ENCODE measurements at regions not wholly inside any gene's neighbourhood (a gene's known extent, or its start where the extent isn't known, plus 50 kb on each side); places are given as distances from the start of the nearest gene placed in this dataset.
"Not testable (repeated sequence)": the region's sequence is repeated elsewhere in the genome, so short reads cannot be mapped to it uniquely, and the experiment has no call there.

- TF ChIP-seq RAD21 (IDR thresholded peaks at IDR 0.05; ENCODE audit: low read length) (no peak), SIN3A (IDR thresholded peaks at IDR 0.05; ENCODE audit: borderline replicate concordance, low read depth, low read length) (no peak), SMC3 (IDR thresholded peaks at IDR 0.05; ENCODE audit: low read depth, low read length) (no peak)
These were observed 265.7 kb downstream of the PCDH17 start (continued) for GRCh38 chr13:57897225-57897624.

GRCh38 chr13:57899096-57899495 lies 267.6 kb downstream of the PCDH17 start:
- H3K27ac ChIP-seq (ENCODE audit: low read depth in 2 of 2, low read length in 1 of 2), result no peak overlapping the region
- H3K9ac ChIP-seq, result no peak overlapping the region
- no peak overlapping the region for H3K4me3 ChIP-seq (ENCODE audit: low read depth in 2 of 2, low read length in 1 of 2)
- no peaks in the 10 kb centered on the region for H3F3A ChIP-seq (replicated peaks; ENCODE audit: insufficient read depth)
- CTCF ChIA-PET, result no interaction called here
- no peaks in the 10 kb centered on the region for H3K36me3 ChIP-seq (replicated peaks in 1 of 2; ENCODE audit: control insufficient read depth in 1 of 2, insufficient read depth in 2 of 2, low read length in 1 of 2)
- H3K79me2 ChIP-seq (ENCODE audit: insufficient read depth), result no peaks in the 10 kb centered on the region
- no peaks in the 10 kb centered on the region for H3K27me3 ChIP-seq (ENCODE audit: insufficient read depth)
- DNase-seq, result no peak
- no peaks in the 10 kb centered on the region for H4K20me1 ChIP-seq (ENCODE audit: insufficient read depth)
- no peak overlapping the region for H3K4me2 ChIP-seq
- H3K4me1 ChIP-seq (ENCODE audit: control insufficient read depth in 1 of 2, insufficient read depth in 2 of 2, low read depth in 1 of 2, low read length in 1 of 2), result no peaks in the 10 kb centered on the region
- no peaks in the 10 kb centered on the region for H3K9me3 ChIP-seq
- TF ChIP-seq RCOR1 (IDR thresholded peaks at IDR 0.05; ENCODE audit: low read length) (no peak), USF2 (IDR thresholded peaks at IDR 0.05; ENCODE audit: borderline replicate concordance, low read depth, low read length) (no peak), FOXM1 (IDR thresholded peaks at IDR 0.05; ENCODE audit: low read depth) (no peak)
- H2AFZ ChIP-seq (ENCODE audit: low read depth), result no peak overlapping the region
- WGBS (ENCODE audit: low lambda C conversion rate), result 32% methylated on average over 4 of the region's 4 CpGs
- H3K9me2 ChIP-seq, result no peaks in the 10 kb centered on the region
- POLR2A ChIA-PET, result no interaction called here

- H2AFZ ChIP-seq (ENCODE audit: low read depth); H3K27ac ChIP-seq (ENCODE audit: low read depth in 2 of 2, low read length in 1 of 2); H3K79me2 ChIP-seq (ENCODE audit: insufficient read depth); DNase-seq; H3K9ac ChIP-seq; H3K36me3 ChIP-seq (replicated peaks in 1 of 2; ENCODE audit: control insufficient read depth in 1 of 2, insufficient read depth in 2 of 2, low read length in 1 of 2); CTCF ChIA-PET; H3K27me3 ChIP-seq (ENCODE audit: insufficient read depth); POLR2A ChIA-PET; H3K4me3 ChIP-seq (ENCODE audit: low read depth in 2 of 2, low read length in 1 of 2); H4K20me1 ChIP-seq (ENCODE audit: insufficient read depth); H3K4me2 ChIP-seq; H3F3A ChIP-seq (replicated peaks; ENCODE audit: insufficient read depth); H3K4me1 ChIP-seq (ENCODE audit: control insufficient read depth in 1 of 2, insufficient read depth in 2 of 2, low read depth in 1 of 2, low read length in 1 of 2); H3K9me2 ChIP-seq; H3K9me3 ChIP-seq: not testable (repeated sequence)
- WGBS (ENCODE audit: low lambda C conversion rate), result 77% methylated on average over 10 of the region's 11 CpGs
These were observed 278.3 kb downstream of the PCDH17 start for GRCh38 chr13:57909833-57910232.

GRCh38 chr13:57918086-57918485 lies 286.5 kb downstream of the PCDH17 start:
- ChIA-PET POLR2A (no interaction called here), CTCF (no interaction called here)
- no peaks in the 10 kb centered on the region for H4K20me1 ChIP-seq (ENCODE audit: insufficient read depth)
- no peak for DNase-seq
- no peaks in the 10 kb centered on the region for H3K4me1 ChIP-seq (ENCODE audit: control insufficient read depth in 1 of 2, insufficient read depth in 2 of 2, low read depth in 1 of 2, low read length in 1 of 2)
- H3K36me3 ChIP-seq (replicated peaks in 1 of 2; ENCODE audit: control insufficient read depth in 1 of 2, insufficient read depth in 2 of 2, low read length in 1 of 2), result no peaks in the 10 kb centered on the region
- no peak overlapping the region for H2AFZ ChIP-seq (ENCODE audit: low read depth)
- no peaks in the 10 kb centered on the region for H3K27me3 ChIP-seq (ENCODE audit: insufficient read depth)
- TF ChIP-seq REST (IDR thresholded peaks at IDR 0.05; ENCODE audit: low read depth, low read length), result no peak
- no peaks in the 10 kb centered on the region for H3K79me2 ChIP-seq (ENCODE audit: insufficient read depth)
- H3F3A ChIP-seq (replicated peaks; ENCODE audit: insufficient read depth), result no peaks in the 10 kb centered on the region
- no peaks in the 10 kb centered on the region for H3K9me2 ChIP-seq
- no peaks in the 10 kb centered on the region for H3K9me3 ChIP-seq
- WGBS (ENCODE audit: low lambda C conversion rate), result 59% methylated on average over 3 of the region's 3 CpGs
- no peak overlapping the region for H3K27ac ChIP-seq (ENCODE audit: low read depth in 2 of 2, low read length in 1 of 2)
- no peak overlapping the region for H3K4me3 ChIP-seq (ENCODE audit: low read depth in 2 of 2, low read length in 1 of 2)
- no peak overlapping the region for H3K9ac ChIP-seq
- H3K4me2 ChIP-seq, result no peak overlapping the region
